MM.1S (cell line): ENCODE measurements at regions not wholly inside any gene's neighbourhood (a gene's known extent, or its start where the extent isn't known, plus 50 kb on each side); places are given as distances from the start of the nearest gene placed in this dataset.

Experiments used
- CTCF ChIP-seq: fragments of 300-600 bp; sonication (generic); IDR thresholded peaks from 2 replicates; pipeline ENCODE4 v1.5.1; 2016; ENCODE audit warnings: antibody characterized with exemption, low read length, mixed read lengths
- EZH2phosphoT487 ChIP-seq: fragments of 300-600 bp; sonication (generic); IDR thresholded peaks from 2 replicates; pipeline ENCODE4 v1.6.1; 2018; ENCODE audit warnings: antibody characterized with exemption, low read length

GRCh38 chr12:115308918-115309317 is 624.9 kb upstream of the TBX3 start:
- TF ChIP-seq CTCF, result no peak
- TF ChIP-seq EZH2phosphoT487, result no peak
